ENCODE measurements at regions not wholly inside any gene's neighbourhood (a gene's known extent, or its start where the extent isn't known, plus 50 kb on each side); places are given as distances from the start of the nearest gene placed in this dataset.
"Not testable (repeated sequence)": the region's sequence is repeated elsewhere in the genome, so short reads cannot be mapped to it uniquely, and the experiment has no call there.

- DNase-seq (ENCODE audit: low read depth) = no peak
Observed at GRCh38 chr11:69887330-69887729, 68.1 kb upstream of the FGF3 start.

GRCh38 chr11:69887841-69888427 lies 68.7 kb upstream of the FGF3 start:
- DNase-seq (ENCODE audit: low read depth) = no peak

GRCh38 chr11:69888483-69889181 lies 69.4 kb upstream of the FGF3 start:
- DNase-seq (ENCODE audit: low read depth) = peak; percentile 36

GRCh38 chr11:69889400-69890318 lies 70.4 kb upstream of the FGF3 start:
- no peak for DNase-seq (ENCODE audit: low read depth)

- DNase-seq (ENCODE audit: low read depth) = no peak
Observed at GRCh38 chr11:69890476-69890875, 71.3 kb upstream of the FGF3 start.

GRCh38 chr11:69891421-69892236 lies 72.4 kb upstream of the FGF3 start:
- DNase-seq (ENCODE audit: low read depth) = peak; percentile 16

GRCh38 chr11:69892237-69892985 lies 73.2 kb upstream of the FGF3 start:
- no peak for DNase-seq (ENCODE audit: low read depth)

- no peak for DNase-seq (ENCODE audit: low read depth)
Observed at GRCh38 chr11:69892986-69893555, 73.9 kb upstream of the FGF3 start.

- no peak for DNase-seq (ENCODE audit: low read depth)
Observed at GRCh38 chr11:69893631-69894030, 74.4 kb upstream of the FGF3 start.

- no peak for DNase-seq (ENCODE audit: low read depth)
Observed at GRCh38 chr11:69894181-69894611, 75.0 kb upstream of the FGF3 start.

GRCh38 chr11:69894648-69895047 lies 75.4 kb upstream of the FGF3 start:
- no peak for DNase-seq (ENCODE audit: low read depth)

- peak; percentile 30 for DNase-seq (ENCODE audit: low read depth)
Observed at GRCh38 chr11:69896250-69896649, 77.0 kb upstream of the FGF3 start.

- DNase-seq (ENCODE audit: low read depth) = no peak
Observed at GRCh38 chr11:69898123-69898522, 78.9 kb upstream of the FGF3 start.

GRCh38 chr11:69899957-69900821 lies 81.0 kb upstream of the FGF3 start:
- peak; percentile 20 for DNase-seq (ENCODE audit: low read depth)

- not testable (repeated sequence) for DNase-seq (ENCODE audit: low read depth)
Observed at GRCh38 chr11:69900822-69901302, 81.6 kb upstream of the FGF3 start.

GRCh38 chr11:69902337-69902736 lies 83.1 kb upstream of the FGF3 start:
- no peak for DNase-seq (ENCODE audit: low read depth)

- DNase-seq (ENCODE audit: low read depth) = no peak
Observed at GRCh38 chr11:69903211-69903610, 84.0 kb upstream of the FGF3 start.

GRCh38 chr11:69904161-69904973 lies 85.2 kb upstream of the FGF3 start:
- no peak for DNase-seq (ENCODE audit: low read depth)

Measured in iris pigment epithelial cell (primary cell).